Subcutaneous abdominal adipose tissue (tissue), 5 donors: ENCODE measurements at regions not wholly inside any gene's neighbourhood (a gene's known extent, or its start where the extent isn't known, plus 50 kb on each side); places are given as distances from the start of the nearest gene placed in this dataset.
"Not testable (repeated sequence)": the region's sequence is repeated elsewhere in the genome, so short reads cannot be mapped to it uniquely, and the experiment has no call there.

Experiments used
- H3K27ac ChIP-seq: one replicate; pipeline ENCODE4 v1.7.0; 2013; ENCODE audit warnings: low read depth, mild to moderate bottlenecking, inconsistent platforms, low read length, moderate library complexity
- H3K27me3 ChIP-seq, 5 donors: one replicate each; pipeline ENCODE4 v1.7.0; 2013; ENCODE audit warnings: low read length in 5 of 5, inconsistent platforms in 1 of 5; ENCODE audit not compliant: control insufficient read depth in 5 of 5, insufficient read depth in 4 of 5
- H3K36me3 ChIP-seq, 5 donors: one replicate each; pipeline ENCODE4 v1.7.0; 2013; ENCODE audit warnings: low read length in 5 of 5; ENCODE audit not compliant: control insufficient read depth in 5 of 5, insufficient read depth in 5 of 5
- H3K4me1 ChIP-seq, 5 donors: one replicate each; pipeline ENCODE4 v1.7.0; 2013; ENCODE audit warnings: low read length in 5 of 5, mild to moderate bottlenecking in 3 of 5, moderate library complexity in 1 of 5; ENCODE audit not compliant: control insufficient read depth in 5 of 5, insufficient read depth in 5 of 5
- H3K4me3 ChIP-seq, 5 donors: one replicate each; pipeline ENCODE4 v1.7.0; 2013; ENCODE audit warnings: low read length in 5 of 5, low read depth in 1 of 5
- H3K9ac ChIP-seq, 5 donors: one replicate each; pipeline ENCODE4 v1.7.0; 2013; ENCODE audit warnings: low read length in 5 of 5, mild to moderate bottlenecking in 4 of 5, moderate library complexity in 3 of 5
- H3K9me3 ChIP-seq, 5 donors: one replicate each; pipeline ENCODE4 v1.7.0; 2013; ENCODE audit warnings: low read length in 5 of 5; ENCODE audit not compliant: control insufficient read depth in 5 of 5
- donor health status: healthy.
- donor health status: healthy.
- donor health status: healthy.
- donor health status: healthy.
- donor health status: healthy.

DNA sequence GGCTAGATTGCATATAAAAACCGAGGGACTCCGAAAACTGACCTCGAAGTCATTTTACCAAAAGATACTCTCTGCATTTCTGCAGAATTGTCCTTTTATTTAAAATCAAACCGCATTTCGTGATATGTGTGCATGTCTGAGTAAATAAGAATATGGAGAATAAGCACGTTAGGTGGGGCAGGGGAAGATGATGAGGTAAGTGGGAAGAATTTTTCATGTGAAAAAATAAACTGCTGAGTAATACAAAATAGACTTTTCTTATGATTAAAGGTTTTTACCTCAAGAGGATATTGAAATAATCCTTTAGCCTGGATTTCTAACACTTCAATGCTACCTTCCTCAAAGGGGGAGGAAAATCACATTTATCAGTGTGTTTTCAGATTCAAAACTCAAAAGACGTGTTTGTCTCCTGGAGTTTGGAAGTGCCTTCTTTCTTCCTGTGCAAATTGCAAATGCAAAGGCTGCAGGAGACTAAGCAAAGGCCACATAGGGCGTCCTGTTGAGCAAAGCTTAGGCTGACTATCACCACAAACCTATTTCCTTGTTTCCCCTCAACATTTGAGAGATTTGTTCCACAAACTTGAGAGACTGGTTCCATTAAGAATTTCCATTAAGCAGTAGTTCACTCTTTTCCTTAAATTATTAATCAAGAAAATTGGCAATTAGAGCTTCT, 813.5 kb downstream of the MCTP2 start:
- H3K9ac ChIP-seq = no peak overlapping the region

DNA sequence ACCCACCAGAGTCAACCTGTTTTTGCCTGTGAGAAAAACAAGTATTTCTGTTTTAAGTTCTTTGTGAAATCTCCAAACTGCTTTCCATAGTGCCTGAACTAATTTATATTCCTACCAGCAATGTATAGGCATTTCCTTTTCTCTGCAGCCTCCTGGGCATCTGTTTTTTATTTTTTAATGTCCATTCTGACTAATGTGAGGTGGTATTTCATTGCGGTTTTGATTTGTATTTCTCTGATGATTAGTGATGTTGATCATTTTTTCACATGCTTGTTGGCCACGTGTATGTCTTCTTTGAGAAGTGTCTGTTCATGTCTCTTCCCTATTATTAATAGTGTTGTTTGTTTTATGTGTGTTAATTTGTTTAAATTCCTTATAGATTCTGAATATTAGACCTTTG, 820.5 kb downstream of the MCTP2 start:
- Histone ChIP-seq H3K27me3 (no peaks in the 10 kb centered on the region), H3K4me3 (no peak overlapping the region), H3K27ac (no peak overlapping the region), H3K36me3 (no peaks in the 10 kb centered on the region), H3K9me3 (peaks cover 4 to 18% (median 15%) of the 10 kb centered on the region in 5 donors), H3K9ac (no peak overlapping the region), H3K4me1 (no peaks in the 10 kb centered on the region)

More for the DNA sequence above, 813.5 kb downstream of the MCTP2 start:
- Histone ChIP-seq H3K4me1 (no peaks in the 10 kb centered on the region), H3K27me3 (no peaks in the 10 kb centered on the region), H3K4me3 (no peak overlapping the region), H3K9me3 (peaks cover 2 to 17% (median 12%) of the 10 kb centered on the region in 5 donors), H3K36me3 (no peaks in the 10 kb centered on the region), H3K27ac (no peak overlapping the region)

DNA sequence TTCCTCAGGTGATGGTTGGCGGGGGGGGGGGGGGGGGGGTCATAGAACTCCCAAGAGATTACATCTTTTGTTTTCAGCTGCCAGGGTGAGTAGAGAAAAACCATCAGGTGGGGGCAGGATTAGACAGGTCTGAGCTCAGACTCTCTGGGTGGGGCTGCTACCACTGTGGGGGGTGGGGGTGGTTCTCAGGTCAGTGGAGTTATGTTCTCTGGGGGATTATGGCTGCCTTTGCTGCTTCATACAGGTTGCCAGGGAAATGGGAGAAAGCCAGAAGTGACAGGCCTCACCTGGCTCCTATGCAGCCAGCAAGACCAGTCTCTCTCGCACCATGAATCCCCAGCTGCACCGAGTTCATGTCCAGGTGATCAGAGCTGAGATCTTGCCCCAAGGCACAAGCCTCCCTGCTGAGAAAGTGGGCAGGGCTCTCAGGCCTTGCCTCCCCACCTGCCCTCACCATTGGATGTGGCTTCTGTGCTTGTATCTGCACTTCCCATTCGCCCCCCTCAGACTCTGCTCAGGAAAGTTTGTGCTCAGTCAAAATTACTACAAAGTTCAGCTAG, 828.1 kb downstream of the MCTP2 start:
- Histone ChIP-seq H3K9ac (no peak overlapping the region), H3K9me3 (peaks cover 0 to 9% (median 3%) of the 10 kb centered on the region in 5 donors), H3K27ac (no peak overlapping the region), H3K4me1 (no peaks in the 10 kb centered on the region), H3K4me3 (no peak overlapping the region), H3K27me3 (peaks cover 0 to 2% (median 0%) of the 10 kb centered on the region in 5 donors), H3K36me3 (no peaks in the 10 kb centered on the region)

DNA sequence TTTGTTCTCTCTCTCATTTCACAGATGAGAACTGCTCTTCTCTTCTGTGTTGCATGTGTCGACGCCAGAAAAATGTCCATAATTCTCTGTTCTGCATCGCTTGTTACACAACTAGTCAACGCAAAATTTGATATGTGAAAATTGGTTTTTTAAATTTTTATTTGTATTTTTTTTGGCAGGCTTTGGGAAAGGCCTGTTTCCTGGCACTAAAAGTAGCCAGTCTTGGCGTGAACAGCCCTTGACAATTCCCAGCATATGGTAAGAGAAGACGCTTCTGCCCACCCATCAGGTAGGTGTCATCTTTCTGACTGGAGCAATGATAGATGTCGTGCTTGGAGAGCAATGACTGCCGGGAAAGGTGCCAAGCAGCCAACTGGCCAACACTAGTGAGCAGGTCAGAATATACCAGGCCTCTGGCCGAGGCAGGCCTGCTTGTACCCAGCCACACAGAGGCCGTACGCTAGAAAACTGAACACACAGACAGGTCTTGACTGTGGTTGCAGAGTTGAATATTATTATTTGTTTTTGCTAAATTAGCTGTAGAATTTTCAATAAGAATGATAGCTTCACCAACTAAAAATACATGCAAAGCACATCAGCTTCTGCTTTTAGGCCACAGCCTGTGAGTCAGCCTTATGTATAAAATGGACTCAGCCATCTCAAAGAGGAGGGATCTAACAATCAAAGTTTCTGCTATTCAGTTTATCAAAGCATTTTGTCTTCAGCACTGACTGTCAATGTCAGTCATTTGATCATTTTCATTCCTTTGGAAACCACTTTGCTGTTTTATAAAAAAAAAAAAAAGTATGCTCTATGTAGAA, 837.5 kb downstream of the MCTP2 start:
- H3K36me3 ChIP-seq = no peaks in the 10 kb centered on the region
- no peaks in the 10 kb centered on the region for H3K27me3 ChIP-seq
- H3K9ac ChIP-seq = no peak overlapping the region
- no peaks in the 10 kb centered on the region for H3K4me1 ChIP-seq
- no peak overlapping the region for H3K4me3 ChIP-seq
- H3K27ac ChIP-seq = no peak overlapping the region
- no peaks in the 10 kb centered on the region for H3K9me3 ChIP-seq

- Histone ChIP-seq H3K27me3 (no peaks in the 10 kb centered on the region), H3K9me3 (no peaks in the 10 kb centered on the region), H3K36me3 (no peaks in the 10 kb centered on the region), H3K9ac (no peak overlapping the region), H3K4me1 (no peaks in the 10 kb centered on the region), H3K4me3 (no peak overlapping the region), H3K27ac (no peak overlapping the region)
Observed at GRCh38 chr15:95075792-95076677, 844.7 kb downstream of the MCTP2 start.

DNA sequence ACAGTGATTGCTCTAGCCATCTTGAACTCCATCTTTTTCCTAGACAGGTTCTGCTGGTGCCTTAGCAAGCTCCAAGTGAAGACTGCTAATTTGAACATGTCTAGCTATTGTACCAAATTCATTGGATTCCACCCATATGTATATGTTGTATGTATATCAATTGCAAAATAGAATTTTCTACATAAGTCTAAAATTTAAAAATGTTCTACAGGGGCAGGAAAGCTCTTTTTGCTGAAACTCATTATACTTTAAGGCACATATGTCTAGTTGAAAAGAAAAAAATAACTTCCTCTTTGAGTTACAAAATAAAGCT, 845.3 kb downstream of the MCTP2 start:
- no peak overlapping the region for H3K9ac ChIP-seq
- H3K4me3 ChIP-seq = no peak overlapping the region
- H3K36me3 ChIP-seq = no peaks in the 10 kb centered on the region
- H3K27me3 ChIP-seq = no peaks in the 10 kb centered on the region
- H3K27ac ChIP-seq = no peak overlapping the region
- no peaks in the 10 kb centered on the region for H3K4me1 ChIP-seq
- no peaks in the 10 kb centered on the region for H3K9me3 ChIP-seq

GRCh38 chr15:95078003-95078402, 846.6 kb downstream of the MCTP2 start:
- no peaks in the 10 kb centered on the region for H3K4me1 ChIP-seq
- H3K9me3 ChIP-seq = no peaks in the 10 kb centered on the region
- no peak overlapping the region for H3K9ac ChIP-seq
- H3K4me3 ChIP-seq = no peak overlapping the region
- H3K27ac ChIP-seq = no peak overlapping the region
- no peaks in the 10 kb centered on the region for H3K36me3 ChIP-seq
- H3K27me3 ChIP-seq = no peaks in the 10 kb centered on the region

DNA sequence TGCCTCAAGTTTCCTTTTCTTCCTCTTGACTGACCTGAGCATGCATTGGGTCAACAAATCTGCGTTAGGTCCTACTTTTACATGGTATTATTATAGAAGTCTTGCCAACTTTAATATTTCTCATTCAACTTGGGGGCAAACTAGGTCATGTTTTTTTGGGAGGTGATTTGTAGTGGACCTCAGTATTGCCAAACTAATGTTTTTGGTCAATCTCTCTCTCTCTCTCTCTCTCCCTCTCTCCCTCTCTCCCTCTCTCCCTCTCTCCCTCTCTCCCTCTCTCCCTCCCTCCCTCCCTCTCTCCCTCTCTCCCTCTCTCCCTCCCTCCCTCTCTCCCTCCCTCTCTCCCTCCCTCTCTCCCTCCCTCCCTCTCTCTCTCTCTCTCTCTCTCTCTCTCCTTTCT, 848.9 kb downstream of the MCTP2 start:
- H3K4me1 ChIP-seq, H3K27ac ChIP-seq, H3K9ac ChIP-seq: not testable (repeated sequence)

DNA sequence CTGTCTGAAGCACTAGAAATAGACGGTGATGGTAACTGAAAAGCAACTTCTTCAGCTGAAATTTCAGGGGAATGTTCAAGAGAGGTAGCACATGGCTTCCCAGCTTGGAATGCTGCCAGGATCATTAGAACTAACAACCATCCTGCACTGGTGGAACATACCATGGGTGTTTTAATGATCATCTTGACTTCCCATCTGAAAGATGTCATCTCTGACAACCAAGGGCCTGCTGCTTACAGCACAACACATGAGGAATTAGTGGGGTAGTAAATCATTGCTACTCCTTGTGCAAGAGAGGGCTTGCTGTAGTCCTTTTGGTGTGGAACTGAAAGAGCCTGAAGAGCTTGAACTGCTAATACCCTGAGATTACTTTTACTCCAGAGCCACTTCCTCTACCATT, 853.7 kb downstream of the MCTP2 start:
- Histone ChIP-seq H3K9ac (no peak overlapping the region), H3K27ac (no peak overlapping the region), H3K4me1 (no peaks in the 10 kb centered on the region), H3K9me3 (no peaks in the 10 kb centered on the region), H3K36me3 (no peaks in the 10 kb centered on the region), H3K4me3 (no peak overlapping the region), H3K27me3 (no peaks in the 10 kb centered on the region)

More for the DNA sequence above, 848.9 kb downstream of the MCTP2 start:
- H3K36me3 ChIP-seq, H3K4me3 ChIP-seq, H3K27me3 ChIP-seq, H3K9me3 ChIP-seq: not testable (repeated sequence)
